Neural cell (in vitro differentiated cells): ENCODE measurements at regions not wholly inside any gene's neighbourhood (a gene's known extent, or its start where the extent isn't known, plus 50 kb on each side); places are given as distances from the start of the nearest gene placed in this dataset.

Source experiments
- H2AFZ ChIP-seq: fragments of 200-600, 300-800 bp; sonication (generic), shearing (Covaris generic); 2 replicates; pipeline ENCODE4 v1.6.0; 2014; ENCODE audit warnings: low read depth, mild to moderate bottlenecking, antibody characterized with exemption, low read length, moderate library complexity
- H3F3A ChIP-seq: fragments of 200-600 bp; shearing (Covaris generic); 2 replicates; pipeline ENCODE4 v1.6.1; 2016; ENCODE audit warnings: mild to moderate bottlenecking, moderate library complexity, mixed read lengths, antibody characterized with exemption, low read length; ENCODE audit not compliant: insufficient read depth, poor library complexity, severe bottlenecking
- H3K27ac ChIP-seq: fragments of 200-600, 300-800 bp; sonication (generic), shearing (Covaris generic); 2 replicates; pipeline ENCODE4 v1.5.1; 2014; ENCODE audit warnings: mild to moderate bottlenecking, low read length, moderate library complexity
- H3K27me3 ChIP-seq: fragments of 300-800, 200-600 bp; sonication (generic), shearing (Covaris generic); 2 replicates; pipeline ENCODE4 v1.6.0; 2014; ENCODE audit warnings: mild to moderate bottlenecking, low read depth, low read length, moderate library complexity; ENCODE audit not compliant: insufficient read depth
- H3K36me3 ChIP-seq: fragments of 300-800, 200-600 bp; sonication (generic), shearing (Covaris generic); 2 replicates; pipeline ENCODE4 v1.5.1; 2014; ENCODE audit warnings: mild to moderate bottlenecking, antibody characterized with exemption, low read length, moderate library complexity; ENCODE audit not compliant: insufficient read depth
- H3K4me2 ChIP-seq: fragments of 300-800, 200-600 bp; sonication (generic), shearing (Covaris generic); 2 replicates; pipeline ENCODE4 v1.6.0; 2014; ENCODE audit warnings: mild to moderate bottlenecking, low read length
- H3K4me3 ChIP-seq: fragments of 300-800, 200-600 bp; sonication (generic), shearing (Covaris generic); 2 replicates; pipeline ENCODE4 v1.5.1; 2014; ENCODE audit warnings: mild to moderate bottlenecking, low read length, moderate library complexity
- H3K79me2 ChIP-seq: fragments of 200-600 bp; shearing (Covaris generic); replicated peaks from 2 replicates; pipeline ENCODE4 v1.6.0; 2014; ENCODE audit warnings: mild to moderate bottlenecking, low read length, moderate library complexity; ENCODE audit not compliant: insufficient read depth
- H3K9ac ChIP-seq: fragments of 300-800, 200-600 bp; sonication (generic), shearing (Covaris generic); 2 replicates; pipeline ENCODE4 v1.6.1; 2016; ENCODE audit warnings: mild to moderate bottlenecking, low read length, mixed read lengths
- H3K9me2 ChIP-seq: fragments of 200-600 bp; shearing (Covaris generic); 2 replicates; pipeline ENCODE4 v1.6.1; 2016; ENCODE audit warnings: mild to moderate bottlenecking, low read length, mixed read lengths; ENCODE audit not compliant: insufficient read depth
- H3K9me3 ChIP-seq: fragments of 200-600, 300-800 bp; sonication (generic), shearing (Covaris generic); 2 replicates; pipeline ENCODE4 v1.6.1; 2016; ENCODE audit warnings: mild to moderate bottlenecking, mixed run types, low read length, moderate library complexity, mixed read lengths
- H4K20me1 ChIP-seq: fragments of 200-600 bp; shearing (Covaris generic); 2 replicates; pipeline ENCODE4 v1.6.1; 2016; ENCODE audit warnings: mild to moderate bottlenecking, mixed run types; ENCODE audit not compliant: insufficient read depth
- CTCF ChIP-seq: fragments of 450-650 bp; IDR thresholded peaks from 2 replicates; pipeline ENCODE4 v1.5.1; 2014; ENCODE audit warnings: antibody characterized with exemption, mild to moderate bottlenecking, moderate library complexity; ENCODE audit not compliant: poor library complexity, severe bottlenecking
- EP300 ChIP-seq: fragments of 450-650 bp; conservative IDR thresholded peaks from 2 replicates; pipeline ENCODE4 v1.6.1; 2014; ENCODE audit warnings: antibody characterized with exemption, mild to moderate bottlenecking, moderate library complexity; ENCODE audit not compliant: poor library complexity, severe bottlenecking
- EZH2 ChIP-seq: fragments of 200-600, 300-800 bp; shearing (Covaris generic), sonication (generic); IDR thresholded peaks from 2 replicates; pipeline ENCODE4 v1.6.1; 2014; ENCODE audit warnings: antibody characterized with exemption, low read length, borderline replicate concordance, mild to moderate bottlenecking; ENCODE audit not compliant: insufficient read depth, poor library complexity, severe bottlenecking
- MXI1 ChIP-seq: fragments of 450-650 bp; conservative IDR thresholded peaks from 2 replicates; pipeline ENCODE4 v1.6.1; 2014; ENCODE audit warnings: antibody characterized with exemption, mild to moderate bottlenecking; ENCODE audit not compliant: poor library complexity, severe bottlenecking
- POLR2AphosphoS5 ChIP-seq: IDR thresholded peaks from 2 replicates; pipeline ENCODE4 v1.6.1; 2012
- REST ChIP-seq: IDR thresholded peaks from 2 replicates; pipeline ENCODE4 v1.6.1; 2012; ENCODE audit warnings: borderline replicate concordance
- SMC3 ChIP-seq: fragments of 450-650 bp; conservative IDR thresholded peaks from 2 replicates; pipeline ENCODE4 v1.6.1; 2014; ENCODE audit warnings: antibody characterized with exemption, mild to moderate bottlenecking, moderate library complexity; ENCODE audit not compliant: poor library complexity
- TAF1 ChIP-seq: IDR thresholded peaks from 2 replicates; pipeline ENCODE4 v1.6.1; 2012; ENCODE audit warnings: low read depth

- TF ChIP-seq EZH2 = no peak
- TF ChIP-seq POLR2AphosphoS5 = no peak
- TF ChIP-seq MXI1 = no peak
- TF ChIP-seq SMC3 = no peak
- TF ChIP-seq TAF1 = no peak
- TF ChIP-seq EP300 = no peak
- TF ChIP-seq CTCF = no peak
- Histone ChIP-seq H2AFZ (no peak overlapping the region), H3K36me3 (no peaks in the 10 kb centered on the region), H4K20me1 (no peaks in the 10 kb centered on the region), H3K4me2 (no peak overlapping the region), H3K9me2 (no peaks in the 10 kb centered on the region), H3K27ac (no peak overlapping the region), H3F3A (no peaks in the 10 kb centered on the region), H3K27me3 (no peaks in the 10 kb centered on the region), H3K4me3 (no peak overlapping the region), H3K9me3 (no peaks in the 10 kb centered on the region), H3K79me2 (no peaks in the 10 kb centered on the region), H3K9ac (no peak overlapping the region)
Measured at GRCh38 chr13:84686458-84686857, 804.2 kb upstream of the SLITRK1 start.

- no peaks in the 10 kb centered on the region for H3K9me3 ChIP-seq
- H3K79me2 ChIP-seq = no peaks in the 10 kb centered on the region
- no peak overlapping the region for H3K9ac ChIP-seq
- H3K27me3 ChIP-seq = no peaks in the 10 kb centered on the region
- TF ChIP-seq CTCF (no peak), TAF1 (no peak), REST (no peak), MXI1 (no peak)
- H2AFZ ChIP-seq = no peak overlapping the region
- H3K9me2 ChIP-seq = no peaks in the 10 kb centered on the region
- no peaks in the 10 kb centered on the region for H4K20me1 ChIP-seq
- no peaks in the 10 kb centered on the region for H3K36me3 ChIP-seq
- no peak overlapping the region for H3K4me3 ChIP-seq
- no peak overlapping the region for H3K4me2 ChIP-seq
- H3K27ac ChIP-seq = no peak overlapping the region
- H3F3A ChIP-seq = no peaks in the 10 kb centered on the region
Measured at GRCh38 chr13:84684804-84685203, 802.5 kb upstream of the SLITRK1 start.
